Ramos (cell line): ENCODE measurements at regions not wholly inside any gene's neighbourhood (a gene's known extent, or its start where the extent isn't known, plus 50 kb on each side); places are given as distances from the start of the nearest gene placed in this dataset.
"Not testable (repeated sequence)": the region's sequence is repeated elsewhere in the genome, so short reads cannot be mapped to it uniquely, and the experiment has no call there.

Experiments
- in situ Hi-C: fragments of 300-500 bp; cut with MboI; formaldehyde crosslinking; loops from one replicate; pipeline ENCODE4 v1.14.3; 2022; ENCODE audit warnings: low sequenced_read_pairs; ENCODE audit not compliant: unreplicated experiment

DNA sequence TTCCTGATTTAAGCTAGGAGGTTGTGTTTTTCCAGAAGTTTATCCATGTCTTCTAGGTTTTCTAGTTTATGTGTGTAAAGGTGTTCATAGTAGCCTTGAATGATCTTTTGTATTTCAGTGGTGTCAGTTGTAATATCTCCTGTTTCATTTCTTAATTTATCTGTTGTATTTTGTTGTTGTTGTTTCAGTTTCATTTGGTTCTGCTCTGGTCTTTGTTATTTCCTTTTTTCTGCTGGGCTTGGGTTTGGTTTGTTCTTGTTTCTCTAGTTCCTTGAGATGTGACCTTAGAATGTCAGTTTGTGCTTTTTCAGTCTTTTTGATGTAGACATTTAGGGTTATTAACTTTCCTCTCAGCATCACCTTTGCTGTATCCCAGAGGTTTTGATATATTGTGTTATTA is 62.8 kb downstream of the SCP2D1 start:
- in situ Hi-C loops: not testable (repeated sequence)

DNA sequence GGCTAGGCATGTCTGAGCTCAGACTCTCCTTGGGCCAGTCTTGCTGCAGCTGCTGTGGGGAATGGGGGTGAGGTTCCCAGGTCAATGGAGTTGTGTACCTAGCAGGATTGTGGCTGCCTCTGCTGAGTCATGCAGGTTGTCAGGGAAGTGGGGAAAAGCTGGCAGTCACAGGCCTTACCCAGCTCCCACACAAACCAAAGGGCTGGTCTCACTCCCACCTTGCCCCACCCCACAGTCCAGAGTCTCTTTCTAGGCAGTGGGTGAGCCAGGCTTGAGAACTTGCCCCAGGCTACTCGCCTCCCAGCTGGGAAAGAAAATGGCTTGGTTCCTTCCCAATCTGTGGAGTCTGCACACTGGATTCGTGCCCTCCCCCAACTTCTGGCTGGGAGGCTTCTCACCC is 65.7 kb downstream of the SCP2D1 start:
- in situ Hi-C loops: no loop called here

- in situ Hi-C loops: no loop called here
Observed at GRCh38 chr20:18886756-18887155, 73.2 kb downstream of the SCP2D1 start.

DNA sequence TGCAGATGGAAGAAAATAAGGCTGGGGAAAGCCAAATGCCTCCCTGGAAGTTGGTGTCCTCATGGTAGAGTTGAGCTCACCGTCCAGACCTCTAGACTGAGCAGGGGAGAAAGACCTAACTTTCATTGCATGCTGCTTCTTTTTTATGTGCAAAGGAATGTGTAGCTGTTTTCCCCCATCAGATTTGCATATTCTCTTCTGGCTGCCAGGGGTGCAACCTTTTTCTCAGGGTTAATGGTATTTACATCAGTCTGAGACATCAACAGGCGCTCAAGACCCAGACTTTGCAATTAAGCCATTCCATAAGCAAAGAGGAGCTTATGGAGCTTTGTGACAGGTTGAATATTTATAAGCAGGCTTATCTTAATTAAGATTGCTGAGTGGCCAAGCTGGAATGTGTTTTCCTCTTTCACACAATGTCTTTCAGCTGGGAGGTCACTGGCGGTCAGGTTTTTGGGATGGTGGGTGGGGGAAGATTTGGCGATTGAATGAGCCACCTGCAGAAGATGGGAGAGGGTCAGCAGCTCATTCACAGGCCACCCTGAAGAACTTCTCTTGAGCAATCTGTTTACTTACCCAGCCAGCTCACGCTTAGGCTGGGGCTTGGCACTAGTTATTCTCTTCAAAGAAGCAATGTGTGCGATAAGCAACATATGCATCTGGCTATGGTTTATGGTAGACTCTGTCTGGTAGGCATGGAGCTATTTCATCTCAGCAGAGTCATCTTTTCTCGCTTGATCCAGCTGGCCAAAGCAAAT is 88.6 kb downstream of the SCP2D1 start:
- in situ Hi-C loops: no loop called here

- in situ Hi-C loops: no loop called here
Observed at GRCh38 chr20:18904192-18904591, 90.6 kb downstream of the SCP2D1 start.

- in situ Hi-C loops: no loop called here
Observed at GRCh38 chr20:18904624-18905023, 91.0 kb downstream of the SCP2D1 start.

DNA sequence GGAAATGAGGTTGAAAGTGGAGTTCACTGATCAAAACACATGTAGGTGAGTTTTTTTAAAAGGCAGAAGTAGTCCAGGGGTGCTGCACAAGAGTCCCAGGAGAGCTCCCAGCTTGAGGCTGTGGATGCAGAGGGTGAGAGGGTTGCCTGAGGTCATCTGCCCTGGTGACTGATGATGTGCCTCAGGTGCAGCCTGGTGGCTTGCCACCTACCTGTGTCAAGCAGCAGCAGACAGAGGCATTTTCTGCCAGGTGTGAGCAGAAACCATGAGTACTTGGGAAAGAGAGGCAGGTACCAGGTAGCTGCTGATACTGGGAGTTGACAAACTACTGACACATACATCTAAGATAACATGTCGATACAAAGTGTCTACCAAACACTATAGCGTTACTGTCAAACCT is 92.5 kb downstream of the SCP2D1 start:
- in situ Hi-C loops: no loop called here

GRCh38 chr20:18907353-18907752 is 93.8 kb downstream of the SCP2D1 start:
- in situ Hi-C loops: no loop called here

GRCh38 chr20:18908109-18908508 is 94.5 kb downstream of the SCP2D1 start:
- in situ Hi-C loops: no loop called here

GRCh38 chr20:18909254-18909653 is 95.7 kb downstream of the SCP2D1 start:
- in situ Hi-C loops: no loop called here

DNA sequence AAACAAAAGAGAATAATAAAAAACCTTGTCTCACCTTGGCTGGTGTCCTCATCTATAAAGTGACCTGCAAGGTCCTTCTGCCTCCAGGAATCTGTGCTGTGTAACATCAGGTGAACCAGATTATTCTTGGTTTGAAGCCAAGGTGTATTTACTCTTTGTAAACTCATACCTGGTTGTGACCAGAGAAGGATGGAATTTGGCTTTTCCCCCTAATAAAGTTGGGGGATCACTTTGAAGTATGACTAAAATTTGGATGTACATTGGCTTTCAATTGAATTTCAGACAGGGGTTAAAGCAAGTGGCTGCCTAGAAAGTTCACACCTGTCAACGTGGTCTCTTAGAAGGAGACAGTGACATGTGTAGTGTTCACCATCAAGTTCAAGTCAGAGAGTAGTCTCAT is 100.1 kb downstream of the SCP2D1 start:
- in situ Hi-C loops: no loop called here

GRCh38 chr20:18914796-18915195 is 101.2 kb downstream of the SCP2D1 start:
- in situ Hi-C loops: no loop called here

- in situ Hi-C loops: no loop called here
Observed at GRCh38 chr20:18916886-18917750, 103.5 kb downstream of the SCP2D1 start.

DNA sequence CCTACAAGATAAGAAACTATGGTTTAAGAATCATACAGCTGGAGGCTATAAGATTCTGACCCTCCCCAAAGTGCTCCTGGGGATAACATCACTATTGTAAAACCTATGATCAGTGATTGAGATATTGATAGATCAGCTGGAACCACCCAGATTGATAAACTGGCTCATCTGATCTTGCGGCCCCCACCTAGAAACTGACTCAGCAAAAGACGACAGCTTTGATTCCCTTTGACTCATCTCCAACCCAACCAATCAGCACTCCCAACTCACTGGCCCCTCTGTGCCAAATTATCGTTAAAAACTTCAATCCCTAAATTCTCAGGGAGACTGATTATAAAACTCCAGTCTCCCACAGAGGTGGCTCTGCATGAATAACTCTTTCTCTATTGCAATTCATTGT is 106.4 kb downstream of the SCP2D1 start:
- in situ Hi-C loops: no loop called here

- in situ Hi-C loops: no loop called here
Observed at GRCh38 chr20:18921291-18921690, 107.7 kb downstream of the SCP2D1 start.

GRCh38 chr20:18922251-18922650 is 108.7 kb downstream of the SCP2D1 start:
- in situ Hi-C loops: no loop called here

GRCh38 chr20:18922898-18923297 is 109.3 kb downstream of the SCP2D1 start:
- in situ Hi-C loops: no loop called here

- in situ Hi-C loops: no loop called here
Observed at GRCh38 chr20:18926965-18927364, 113.4 kb downstream of the SCP2D1 start.

DNA sequence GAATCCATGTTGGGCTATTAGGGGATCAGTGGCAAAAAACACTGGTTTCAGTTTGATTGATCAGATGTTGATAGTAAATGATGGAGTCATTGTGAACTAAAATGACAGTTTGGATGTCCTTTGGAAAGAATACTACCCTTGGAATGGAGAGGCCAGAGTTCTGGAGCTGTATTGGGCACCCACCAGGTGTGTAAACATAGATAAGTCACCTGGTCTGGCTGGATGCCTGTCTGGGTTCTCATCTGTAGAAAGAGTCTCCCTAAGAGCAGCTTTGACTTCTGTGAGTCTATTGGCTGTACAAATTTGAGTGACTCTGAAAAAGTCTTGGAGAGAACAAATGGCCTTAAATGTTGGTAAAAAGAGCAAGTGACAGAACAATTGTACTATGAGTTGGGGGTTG is 115.0 kb downstream of the SCP2D1 start:
- in situ Hi-C loops: no loop called here

DNA sequence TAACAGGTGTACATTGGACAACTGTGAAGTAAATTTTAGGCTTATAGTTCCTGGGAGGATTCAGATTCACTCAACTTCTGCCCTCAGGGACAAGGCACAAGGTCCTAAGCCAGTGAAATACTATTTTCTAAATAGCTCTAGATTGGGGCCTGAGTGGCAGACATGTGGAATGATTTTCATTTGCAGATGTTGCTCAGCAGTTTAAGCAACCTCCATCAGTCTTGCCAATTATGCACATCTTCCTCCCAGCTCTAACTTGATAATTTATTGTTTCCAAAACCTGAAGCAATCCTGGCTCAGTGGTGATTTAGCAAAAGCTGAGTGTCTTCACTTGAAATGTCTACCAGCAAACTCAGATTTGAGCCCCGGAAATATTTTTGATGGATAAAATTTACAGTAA is 116.2 kb downstream of the SCP2D1 start:
- in situ Hi-C loops: no loop called here

GRCh38 chr20:18943542-18943941 is 130.0 kb downstream of the SCP2D1 start:
- in situ Hi-C loops: no loop called here

- in situ Hi-C loops: no loop called here
Observed at GRCh38 chr20:18956890-18957289, 143.3 kb downstream of the SCP2D1 start.
